T-helper 1 cell treated with Interleukin-12 subunit alpha and Interleukin-12 subunit beta and Interleukin-4 antibody, amounts not matched to agents 30 ng/mL and 1 ng/mL, for 36 hours (primary cell): ENCODE measurements at regions not wholly inside any gene's neighbourhood (a gene's known extent, or its start where the extent isn't known, plus 50 kb on each side); places are given as distances from the start of the nearest gene placed in this dataset.
"Not testable (repeated sequence)": the region's sequence is repeated elsewhere in the genome, so short reads cannot be mapped to it uniquely, and the experiment has no call there.

ENCODE experiments used
- intact Hi-C: fragments of 100-400 bp; cut with micrococcal nuclease; formaldehyde crosslinking; loops from one replicate; pipeline ENCODE4 v1.15.1; 2024

- intact Hi-C loops, result no loop called here
Observed at GRCh38 chr13:50153401-50153800, 138.2 kb downstream of the KCNRG start.

DNA sequence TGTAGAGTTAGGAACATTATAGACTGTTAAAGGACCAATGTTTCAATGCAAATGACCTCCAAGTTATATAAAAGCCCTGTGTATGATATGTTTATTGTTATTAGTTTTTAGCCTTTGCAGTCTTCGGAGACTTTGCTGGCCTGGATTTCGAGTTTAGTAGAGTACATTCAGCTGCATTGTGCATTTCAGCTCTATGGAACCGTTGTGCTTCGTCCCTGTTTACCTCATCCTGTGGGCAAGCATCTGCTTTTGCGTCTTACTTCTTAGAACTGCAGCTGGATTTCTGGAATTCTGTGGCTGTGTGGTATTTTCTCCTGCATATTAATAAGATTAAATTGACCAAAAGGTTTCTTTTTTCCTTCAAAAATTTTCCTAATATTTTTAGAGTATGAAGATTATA lies 138.6 kb downstream of the KCNRG start:
- intact Hi-C loops, result no loop called here

GRCh38 chr13:50154697-50155096 lies 139.5 kb downstream of the KCNRG start:
- intact Hi-C loops, result no loop called here

GRCh38 chr13:50156140-50156539 lies 140.9 kb downstream of the KCNRG start:
- intact Hi-C loops, result no loop called here

GRCh38 chr13:50156561-50157127 lies 141.4 kb downstream of the KCNRG start:
- intact Hi-C loops, result no loop called here

DNA sequence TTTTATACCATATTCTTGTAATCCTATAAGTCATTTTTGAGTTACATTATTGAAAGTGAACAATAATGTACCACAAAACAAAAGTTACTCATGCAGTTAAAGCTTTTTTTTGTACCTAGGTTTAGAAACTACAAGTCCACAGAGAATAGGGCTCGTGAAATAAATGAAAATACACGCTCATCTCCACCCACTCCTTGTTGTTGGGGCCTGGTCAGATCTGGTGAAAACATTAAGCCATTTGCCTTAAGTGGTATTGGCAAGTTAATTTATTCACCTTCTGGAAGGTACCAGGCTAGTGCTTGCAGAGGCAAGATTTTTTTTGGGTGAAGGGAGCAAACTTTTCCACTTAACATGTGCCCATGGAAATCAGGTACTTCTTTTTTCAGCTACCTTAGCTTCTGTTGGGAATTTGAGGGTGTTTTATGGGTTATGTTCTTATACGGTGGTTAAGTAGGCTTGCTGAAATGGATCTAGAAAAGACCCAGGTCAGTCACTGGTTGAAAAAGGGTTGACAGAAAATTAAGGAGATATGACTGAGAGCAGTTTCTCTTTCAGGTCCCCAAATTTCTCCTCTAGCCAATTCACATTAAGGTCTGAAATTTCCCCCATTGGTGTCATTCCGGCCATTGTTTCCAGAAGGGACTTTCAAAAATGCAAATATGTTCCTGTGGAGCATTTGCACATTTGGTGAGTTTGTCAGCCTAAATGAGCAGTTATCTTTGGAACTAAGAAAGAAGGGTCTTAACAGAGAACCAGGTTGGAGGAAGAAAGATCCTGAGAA lies 143.3 kb downstream of the KCNRG start:
- intact Hi-C loops, result no loop called here

DNA sequence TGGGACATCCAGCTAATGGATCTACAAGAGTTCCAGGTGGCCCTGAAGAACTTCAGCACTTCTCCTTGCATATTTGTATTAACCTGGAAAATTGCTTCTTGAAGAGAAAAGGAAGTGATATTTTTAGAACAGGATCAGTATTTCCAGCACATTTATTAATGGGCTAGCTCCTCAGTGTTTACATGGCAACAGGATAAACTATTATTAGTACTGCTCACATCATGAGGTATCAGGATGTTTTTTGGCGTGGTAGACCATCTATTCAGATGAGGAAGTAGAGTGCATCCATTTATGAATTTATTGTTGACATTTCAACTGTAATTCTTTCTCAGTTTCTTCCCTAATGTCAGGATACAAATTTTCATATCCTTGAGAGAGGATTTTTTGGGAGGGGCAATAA lies 144.4 kb downstream of the KCNRG start:
- intact Hi-C loops, result no loop called here

DNA sequence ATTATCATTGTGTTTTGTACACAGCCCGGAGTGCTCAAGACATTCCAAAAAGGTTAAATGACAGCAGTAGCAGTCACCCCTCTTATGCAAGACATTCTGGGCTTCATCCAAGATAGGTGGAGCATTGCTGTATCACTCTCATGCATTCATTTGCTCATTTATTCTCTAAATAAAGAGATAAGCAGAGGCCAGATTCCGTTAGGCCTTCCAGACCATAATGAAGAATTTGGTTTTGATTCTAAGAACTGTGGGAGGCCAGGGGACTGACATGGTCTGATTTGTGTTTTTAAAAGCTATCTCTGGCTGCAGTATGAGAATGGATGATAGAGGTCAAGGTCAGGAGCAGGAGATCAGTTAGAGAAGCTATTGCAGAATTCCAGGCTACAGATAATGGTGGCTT lies 145.8 kb downstream of the KCNRG start:
- intact Hi-C loops, result no loop called here

- intact Hi-C loops, result no loop called here
Observed at GRCh38 chr13:50162001-50162400, 146.8 kb downstream of the KCNRG start.

DNA sequence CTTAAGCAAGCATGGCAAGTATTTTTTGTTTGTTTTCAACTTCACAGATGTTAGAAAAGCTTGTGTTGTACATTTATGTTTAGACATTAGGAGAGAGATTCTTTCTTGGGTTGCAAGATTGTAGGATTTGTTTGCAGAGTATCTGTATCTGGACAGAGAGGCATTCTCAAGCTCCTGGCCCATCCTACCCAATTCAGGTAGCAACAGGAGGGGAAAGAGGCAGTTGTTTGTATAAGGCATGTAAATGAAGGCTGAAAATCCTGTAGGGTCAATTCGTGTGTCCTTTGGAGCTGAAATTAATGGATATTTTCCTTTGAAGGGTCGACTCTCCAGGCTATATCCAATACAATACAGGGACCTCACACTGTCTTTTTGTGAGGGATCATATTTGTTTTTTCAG lies 147.3 kb downstream of the KCNRG start:
- intact Hi-C loops, result no loop called here

DNA sequence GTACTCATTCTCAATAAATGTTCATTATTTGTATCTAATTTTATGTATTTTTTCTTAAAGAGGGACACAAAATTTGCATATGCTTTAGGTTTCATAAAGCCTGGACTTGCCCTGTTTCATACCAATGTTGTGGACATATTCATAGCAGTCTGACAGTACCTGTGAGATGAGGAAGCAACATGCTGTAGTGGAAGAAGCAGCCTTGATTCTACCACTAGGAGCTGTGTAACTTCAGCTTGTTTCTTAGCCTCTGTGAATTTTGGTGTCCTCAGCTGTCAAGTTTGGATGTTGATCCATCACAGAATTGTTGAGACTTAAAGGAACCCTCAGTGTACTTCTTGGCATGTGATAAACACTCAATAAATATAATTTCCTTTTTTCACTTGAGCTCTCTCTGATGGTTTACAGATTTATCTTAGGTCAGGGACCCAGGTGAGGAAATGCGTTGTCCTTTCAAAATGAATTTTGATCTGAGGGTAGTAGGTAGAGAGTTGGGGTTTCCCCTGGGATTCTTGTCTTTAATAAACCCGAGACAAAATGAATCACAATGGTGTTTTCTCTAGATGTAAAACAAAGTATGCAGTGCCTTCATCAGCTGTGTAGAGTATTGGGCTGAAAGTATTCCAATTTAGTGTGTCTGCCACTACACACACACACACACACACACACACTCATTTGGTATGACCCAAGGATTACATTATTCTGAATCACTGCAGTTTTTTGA lies 152.1 kb downstream of the KCNRG start:
- intact Hi-C loops, result no loop called here

DNA sequence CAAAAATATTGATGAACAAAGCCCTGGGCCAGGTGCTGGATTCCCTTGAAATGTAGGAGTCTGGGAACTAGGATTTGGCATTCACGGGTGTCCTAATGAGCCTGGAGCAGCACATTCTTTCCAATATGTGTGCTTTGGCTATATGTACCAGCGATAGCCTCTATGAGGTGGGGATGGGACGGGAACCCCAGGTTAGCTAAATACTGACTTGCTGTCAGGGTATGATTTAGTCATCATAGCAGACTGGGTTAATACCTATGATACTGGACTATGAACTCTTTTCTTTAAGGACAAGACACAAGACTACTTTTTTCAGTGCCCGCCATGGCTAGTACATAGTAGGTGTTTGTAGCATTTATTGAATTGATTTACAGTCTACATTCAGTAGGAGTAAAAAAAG lies 152.7 kb downstream of the KCNRG start:
- intact Hi-C loops, result no loop called here

- intact Hi-C loops, result no loop called here
Observed at GRCh38 chr13:50168786-50169185, 153.5 kb downstream of the KCNRG start.

DNA sequence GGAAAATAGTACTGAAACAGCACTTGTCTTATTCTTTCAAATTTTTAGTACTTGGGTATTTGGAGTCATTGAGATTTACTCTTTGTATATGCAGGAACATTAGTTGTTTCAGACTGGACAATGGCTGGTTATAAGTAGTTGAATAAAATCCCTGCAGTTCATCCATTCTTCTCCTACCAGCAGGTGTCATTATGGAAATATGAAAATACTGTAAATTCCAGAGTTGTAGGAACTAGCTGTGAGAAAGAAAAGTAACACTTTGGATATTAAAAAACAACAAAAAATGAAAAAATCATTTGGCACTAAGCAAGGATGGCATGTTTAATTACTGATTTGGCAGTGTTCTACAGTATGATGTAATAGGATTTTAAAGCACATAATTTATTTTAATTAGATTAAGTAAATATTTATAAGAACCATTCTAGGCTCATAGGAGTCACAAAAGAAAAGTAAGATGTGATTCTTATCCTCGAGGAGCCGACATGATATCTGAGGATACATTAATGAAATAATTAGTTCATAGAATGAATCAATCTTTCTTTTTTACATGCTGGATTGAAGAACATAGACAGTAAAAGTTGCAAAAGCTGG lies 155.3 kb downstream of the KCNRG start:
- intact Hi-C loops, result no loop called here

DNA sequence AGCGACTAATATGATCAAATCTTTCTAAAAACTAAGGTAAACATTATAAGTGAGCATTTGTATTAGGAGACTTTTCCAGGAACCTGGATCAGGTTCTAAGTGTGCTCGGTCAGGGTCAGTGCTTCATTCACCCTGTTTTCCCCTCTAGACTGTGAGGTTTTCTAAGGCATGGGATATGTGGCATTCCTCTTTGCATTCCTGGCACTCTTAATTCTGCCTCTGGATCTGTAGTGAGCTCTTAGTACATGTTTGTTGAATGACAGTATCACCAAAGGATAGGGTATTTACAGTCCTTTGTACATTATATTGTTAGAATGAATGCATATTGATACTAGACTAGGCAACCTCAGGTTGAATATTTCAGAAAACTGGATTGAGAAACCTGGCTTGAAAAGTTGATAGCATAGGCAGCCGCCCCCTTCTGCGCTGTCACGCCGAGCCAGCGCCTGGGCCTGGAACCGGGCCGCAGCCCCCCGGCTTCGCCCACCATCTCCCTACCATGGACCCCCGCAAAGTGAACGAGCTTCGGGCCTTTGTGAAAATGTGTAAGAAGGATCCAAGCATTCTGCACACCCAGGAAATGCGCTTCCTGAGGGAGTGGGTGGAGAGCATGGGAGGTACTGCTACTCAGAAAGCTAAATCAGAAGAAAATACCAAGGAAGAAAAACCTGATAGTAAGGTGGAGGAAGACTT lies 156.5 kb downstream of the KCNRG start:
- intact Hi-C loops, result no loop called here

- intact Hi-C loops, result not testable (repeated sequence)
Observed at GRCh38 chr13:50173045-50173444, 157.8 kb downstream of the KCNRG start.

DNA sequence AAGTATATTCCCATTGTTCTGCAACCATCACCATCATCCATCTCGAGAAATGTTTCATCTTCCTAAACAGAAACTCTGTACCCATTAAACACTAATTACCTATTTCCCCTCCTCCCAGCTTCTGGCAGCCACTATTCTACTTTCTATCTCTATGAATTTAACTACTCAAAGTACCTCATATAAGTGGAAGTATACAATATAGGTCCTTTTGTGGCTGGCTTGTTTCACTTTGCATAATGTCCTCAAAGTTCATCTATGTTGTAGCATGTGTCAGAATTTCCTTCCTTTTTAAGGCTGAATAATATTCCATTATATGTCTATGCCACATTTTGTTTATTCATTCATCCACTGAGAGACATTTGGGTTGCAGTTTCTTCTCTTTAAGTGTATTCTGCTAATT lies 159.4 kb downstream of the KCNRG start:
- intact Hi-C loops, result loop anchor here (1.0 kb wide), 1 partner anchor 22 kb away; no protein-coding TSS in a partner anchor

DNA sequence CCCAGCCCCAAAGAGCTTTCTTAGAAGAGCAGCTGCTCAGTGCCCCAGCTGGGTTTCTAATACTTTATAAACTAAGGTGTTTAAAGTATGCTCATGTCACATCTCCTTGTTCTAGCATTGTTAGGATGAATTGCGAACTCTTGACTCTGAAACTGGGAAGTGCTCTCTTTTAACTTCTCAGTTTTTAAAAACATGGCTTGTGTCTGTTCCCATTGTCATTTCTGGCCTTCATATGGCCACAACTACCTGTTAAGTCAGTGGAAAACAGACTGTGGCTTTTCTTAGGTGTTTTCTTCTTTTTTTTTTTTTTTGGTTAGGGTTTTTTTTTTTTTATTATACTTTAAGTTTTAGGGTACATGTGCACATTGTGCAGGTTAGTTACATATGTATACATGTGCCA lies 164.7 kb downstream of the KCNRG start:
- intact Hi-C loops, result no loop called here

DNA sequence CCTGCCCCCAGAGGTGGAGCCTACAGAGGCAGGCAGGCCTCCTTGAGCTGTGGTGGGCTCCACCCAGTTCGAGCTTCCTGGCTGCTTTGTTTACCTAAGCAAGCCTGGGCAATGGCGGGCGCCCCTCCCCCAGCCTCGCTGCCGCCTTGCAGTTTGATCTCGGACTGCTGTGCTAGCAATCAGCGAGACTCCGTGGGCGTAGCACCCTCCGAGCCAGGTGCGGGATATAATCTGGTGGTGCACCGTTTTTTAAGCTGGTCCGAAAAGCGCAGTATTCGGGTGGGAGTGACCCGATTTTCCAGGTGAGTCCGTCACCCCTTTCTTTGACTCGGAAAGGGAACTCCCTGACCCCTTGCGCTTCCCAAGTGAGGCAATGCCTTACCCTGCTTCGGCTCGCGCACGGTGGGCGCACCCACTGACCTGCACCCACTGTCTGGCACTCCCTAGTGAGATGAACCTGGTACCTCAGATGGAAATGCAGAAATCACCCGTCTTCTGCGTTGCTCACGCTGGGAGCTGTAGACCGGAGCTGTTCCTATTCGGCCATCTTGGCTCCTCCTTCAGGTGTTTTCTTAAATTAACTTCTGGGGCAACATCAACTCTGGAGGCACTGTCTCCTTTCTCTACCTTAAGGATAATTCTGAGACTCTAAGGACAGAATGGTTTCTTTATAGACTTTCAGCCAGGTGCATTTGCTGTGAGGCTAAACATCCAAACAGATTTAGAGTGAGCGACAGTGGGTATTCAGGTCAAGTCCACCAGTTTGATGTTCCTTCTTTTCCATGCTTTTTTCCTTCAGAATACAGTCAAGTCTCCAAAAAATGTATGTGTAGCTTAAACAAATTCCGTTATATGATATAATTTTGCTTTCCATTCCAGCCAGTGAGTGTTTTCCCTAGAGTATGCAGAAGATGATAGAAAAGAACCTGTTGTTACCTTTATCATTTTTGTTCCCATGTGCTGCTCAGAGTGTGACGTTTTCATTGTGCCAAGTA lies 170.8 kb downstream of the KCNRG start:
- intact Hi-C loops, result not testable (repeated sequence)

GRCh38 chr13:50187352-50188029 lies 172.2 kb downstream of the KCNRG start:
- intact Hi-C loops, result no loop called here
